Endothelial cell of umbilical vein (primary cell): ENCODE measurements at regions not wholly inside any gene's neighbourhood (a gene's known extent, or its start where the extent isn't known, plus 50 kb on each side); places are given as distances from the start of the nearest gene placed in this dataset.

Experiments used
- BruUV-seq: library from RNA; stranded (reverse); fragments of 400-500 nt; replicated peaks from 2 replicates; lab custom pipeline; 2021; lab: Mats Ljungman, UMichigan
- CTCF ChIA-PET: fragments of 300-600, 350-600 bp; sonication (Branson Sonifier 250); formaldehyde crosslinking; loops from one replicate; lab custom pipeline; 2021; ENCODE audit warnings: antibody characterized with exemption, inconsistent platforms; lab: Charles Lee
- POLR2A ChIA-PET: fragments of 300-600, 350-600 bp; sonication (Branson Sonifier 250); formaldehyde crosslinking; loops from one replicate; lab custom pipeline; 2021; ENCODE audit warnings: antibody characterized with exemption, inconsistent platforms; lab: Charles Lee
- DNase-seq: peaks from one replicate; pipeline ENCODE4 v3.0.0-alpha.2; 2011; ENCODE audit warnings: low read depth, low spot score
- FAIRE-seq: peaks from 2 replicates; lab custom pipeline; 2011; peaks lifted over from hg19 to GRCh38; lab: Jason Lieb, UNC
- H2AFZ ChIP-seq: 2 replicates; pipeline ENCODE4 v1.6.0; 2012; ENCODE audit warnings: low read depth, low read length, control low read depth, inconsistent platforms
- H3K27ac ChIP-seq: 2 replicates; pipeline ENCODE4 v1.5.1; 2011; ENCODE audit warnings: low read depth, mild to moderate bottlenecking, control low read depth, low read length, moderate library complexity; ENCODE audit not compliant: insufficient read depth
- H3K27me3 ChIP-seq, 2 experiments: 2 replicates each; pipeline versions ENCODE4 v1.6.0 to v1.6.1; 2011; ENCODE audit warnings: low read length in 2 of 2, mixed read lengths in 1 of 2; ENCODE audit not compliant: control insufficient read depth in 2 of 2, insufficient read depth in 2 of 2
- H3K36me3 ChIP-seq, 2 experiments: 2 replicates in 1 of 2; 3 replicates in 1 of 2; pipeline ENCODE4 v1.5.1; 2011; ENCODE audit warnings: low read length in 2 of 2, mild to moderate bottlenecking in 1 of 2, moderate library complexity in 1 of 2; ENCODE audit not compliant: control insufficient read depth in 2 of 2, insufficient read depth in 2 of 2; ENCODE audit errors: extremely low read depth in 1 of 2
- H3K4me1 ChIP-seq: 3 replicates; pipeline ENCODE4 v1.5.1; 2011; ENCODE audit warnings: mild to moderate bottlenecking, low read length; ENCODE audit not compliant: control insufficient read depth, insufficient read depth; ENCODE audit errors: extremely low read depth
- H3K4me2 ChIP-seq: 2 replicates; pipeline ENCODE4 v1.6.1; 2011; ENCODE audit warnings: low read length, control low read depth, mixed read lengths; ENCODE audit not compliant: insufficient read depth
- H3K4me3 ChIP-seq, 3 experiments: fragments of 200-600 bp in 1 of 3; sonication (generic), shearing (Covaris generic) in 1 of 3; replicated peaks in 1 of 3; 2 replicates each; pipeline ENCODE4 v1.5.1; 2011 to 2016; ENCODE audit warnings: control low read depth in 3 of 3, low read length in 3 of 3, mild to moderate bottlenecking in 2 of 3, inconsistent platforms in 1 of 3, low read depth in 1 of 3, moderate library complexity in 1 of 3; ENCODE audit not compliant: insufficient read depth in 1 of 3
- H3K79me2 ChIP-seq: 2 replicates; pipeline ENCODE4 v1.6.0; 2012; ENCODE audit warnings: low read length, inconsistent platforms; ENCODE audit not compliant: control insufficient read depth, insufficient read depth
- H3K9ac ChIP-seq: replicated peaks from 2 replicates; pipeline ENCODE3; 2011; ENCODE audit warnings: low read length, control low read depth; ENCODE audit not compliant: insufficient read depth; ENCODE audit errors: extremely low read depth
- H3K9me1 ChIP-seq: replicated peaks from 3 replicates; pipeline ENCODE4 v1.6.0; 2011; ENCODE audit warnings: mild to moderate bottlenecking, low read length; ENCODE audit not compliant: control insufficient read depth, insufficient read depth; ENCODE audit errors: extremely low read depth
- H3K9me3 ChIP-seq: replicated peaks from 2 replicates; pipeline ENCODE4 v1.5.1; 2012; ENCODE audit warnings: low read length, inconsistent platforms; ENCODE audit not compliant: control insufficient read depth, insufficient read depth
- H4K20me1 ChIP-seq: replicated peaks from 2 replicates; pipeline ENCODE3; 2011; ENCODE audit warnings: mild to moderate bottlenecking, low read length; ENCODE audit not compliant: control insufficient read depth, insufficient read depth; ENCODE audit errors: extremely low read depth
- CTCF ChIP-seq, 2 donors: IDR thresholded peaks; 1 replicate in 1 of 2; 2 replicates in 1 of 2; pipeline ENCODE4 v1.5.1; 2011; ENCODE audit warnings: low read length in 2 of 2, mild to moderate bottlenecking in 2 of 2, moderate library complexity in 2 of 2, control low read depth in 1 of 2, inconsistent platforms in 1 of 2, low read depth in 1 of 2; ENCODE audit not compliant: insufficient read depth in 1 of 2; ENCODE audit errors: extremely low read depth in 1 of 2
- EZH2 ChIP-seq: IDR thresholded peaks from 2 replicates; pipeline ENCODE4 v1.6.1; 2012; ENCODE audit warnings: borderline replicate concordance, low read depth, mild to moderate bottlenecking, moderate library complexity, low read length, inconsistent platforms; ENCODE audit not compliant: severe bottlenecking
- FOS ChIP-seq: IDR thresholded peaks from 2 replicates; pipeline ENCODE4 v1.6.1; 2011; ENCODE audit warnings: mild to moderate bottlenecking, low read length, moderate library complexity, borderline replicate concordance; ENCODE audit not compliant: insufficient read depth
- GATA2 ChIP-seq: IDR thresholded peaks from 2 replicates; pipeline ENCODE4 v1.7.0; 2011; ENCODE audit warnings: low read depth, mild to moderate bottlenecking, moderate library complexity, mixed read lengths, low read length; ENCODE audit not compliant: insufficient read length, insufficient read depth
- JUN ChIP-seq: IDR thresholded peaks from 2 replicates; pipeline ENCODE4 v1.6.1; 2011; ENCODE audit warnings: borderline replicate concordance, low read depth; ENCODE audit not compliant: insufficient read length, insufficient read depth
- MYC ChIP-seq: IDR thresholded peaks from one replicate; pipeline ENCODE4 v1.6.1; 2011; ENCODE audit warnings: mild to moderate bottlenecking, low read depth, low read length
- POLR2A ChIP-seq: IDR thresholded peaks from 2 replicates; pipeline ENCODE4 v1.6.1; 2012; ENCODE audit warnings: low read depth, mild to moderate bottlenecking, control low read depth, low read length
- POLR2AphosphoS5 ChIP-seq: IDR thresholded peaks from 2 replicates; pipeline ENCODE4 v1.6.1; 2012; ENCODE audit warnings: low read depth, mild to moderate bottlenecking, control low read depth, low read length, moderate library complexity; ENCODE audit not compliant: insufficient read depth
- dilution Hi-C: fragments of 300-500 bp; cut with MboI; formaldehyde crosslinking; loops from one replicate; pipeline ENCODE4 v1.15.0; 2019; ENCODE audit warnings: low sequenced_read_pairs; ENCODE audit not compliant: extremely low pct_ligation_motif_present
- intact Hi-C: fragments of 100-400 bp; cut with micrococcal nuclease; formaldehyde crosslinking; loops from one replicate; pipeline ENCODE4 v1.10.0; 2022
- TF ChIP-seq, protein P1 (sequence below): IDR thresholded peaks from 2 replicates; pipeline ENCODE4 v1.6.1; 2011; ENCODE audit not compliant: insufficient read depth, insufficient read length

DNA sequence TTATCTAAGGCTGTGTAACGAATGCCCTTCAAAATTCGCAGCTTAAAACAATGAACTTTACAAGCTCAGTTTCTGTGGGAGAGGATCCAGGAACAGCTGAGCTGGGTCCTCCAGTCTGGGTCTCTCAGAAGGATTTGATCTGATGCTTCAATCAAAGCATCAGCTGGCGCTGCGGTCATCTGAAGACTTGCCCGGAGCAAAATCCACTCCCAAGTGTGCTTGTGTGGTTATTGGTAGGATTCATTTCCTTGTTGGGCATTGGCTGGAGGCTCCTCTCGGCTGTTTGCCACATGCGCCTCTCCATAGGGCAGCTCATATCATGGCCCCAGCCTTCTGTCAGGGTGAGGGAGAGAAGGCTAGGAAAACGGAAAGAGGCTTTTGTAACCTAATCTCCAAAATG lies 269.3 kb upstream of the CHD6 start:
- H3K9ac ChIP-seq: no peak overlapping the region
- FAIRE-seq: no peak
- H3K36me3 ChIP-seq: no peaks in the 10 kb centered on the region
- no peak overlapping the region for H3K4me3 ChIP-seq
- no peaks in the 10 kb centered on the region for H3K9me1 ChIP-seq
- no peaks in the 10 kb centered on the region for H3K4me1 ChIP-seq
- CTCF ChIA-PET: interaction anchor here (1.3 kb wide), 1 partner anchor 23 kb away, joined by 3 read pairs; no protein-coding TSS in a partner anchor
- no peaks in the 10 kb centered on the region for H4K20me1 ChIP-seq
- POLR2A ChIA-PET: no interaction called here
- H2AFZ ChIP-seq: no peak overlapping the region
- intact Hi-C loops: loop anchor here (10.0 kb wide), 1 partner anchor 1723 kb away; no protein-coding TSS in a partner anchor
- dilution Hi-C loops: no loop called here
- no TSS peak for BruUV-seq
- no peaks in the 10 kb centered on the region for H3K9me3 ChIP-seq
- H3K27me3 ChIP-seq: no peaks in the 10 kb centered on the region
- no peak overlapping the region for H3K4me2 ChIP-seq
- no peak overlapping the region for H3K27ac ChIP-seq
- TF ChIP-seq CTCF (IDR thresholded peaks at IDR 0.05; ENCODE audit: extremely low read depth in 1 of 2, insufficient read depth in 1 of 2, low read depth in 1 of 2, low read length in 2 of 2) (no peak), POLR2A (no peak), MYC (no peak), GATA2 (no peak), JUN (no peak), EZH2 (no peak), FOS (no peak), POLR2AphosphoS5 (no peak)
- TF ChIP-seq, protein P1, sequence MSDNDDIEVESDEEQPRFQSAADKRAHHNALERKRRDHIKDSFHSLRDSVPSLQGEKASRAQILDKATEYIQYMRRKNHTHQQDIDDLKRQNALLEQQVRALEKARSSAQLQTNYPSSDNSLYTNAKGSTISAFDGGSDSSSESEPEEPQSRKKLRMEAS: no peak
- H3K79me2 ChIP-seq: no peaks in the 10 kb centered on the region
- DNase-seq: no peak
